Heart right ventricle (tissue), 16 donors: ENCODE measurements at regions not wholly inside any gene's neighbourhood (a gene's known extent, or its start where the extent isn't known, plus 50 kb on each side); places are given as distances from the start of the nearest gene placed in this dataset.
A peak's percentile ranks its signal among the peaks of the same experiment; 100 is the strongest.

Source experiments
- ATAC-seq, 8 donors: fragments of 200-7000 bp; cut with Tn5 transposase; one replicate each; pipeline ENCODE4 v1.9.1; 2020; ENCODE audit warnings: mild to moderate bottlenecking in 8 of 8, moderate library complexity in 8 of 8, moderate number of reproducible peaks in 1 of 8
- DNase-seq, 2 donors: peaks; one replicate each; pipeline ENCODE4 v3.0.0-alpha.2; 2020
- H3K27ac ChIP-seq, 10 donors: fragments of 200-600 bp; sonication (generic) in 2 of 10; one replicate each; pipeline versions ENCODE4 v1.5.0 to v1.8.0; 2020 to 2022; ENCODE audit warnings: mild to moderate bottlenecking in 3 of 10
- H3K27me3 ChIP-seq, 7 donors: fragments of 200-600 bp; one replicate each; pipeline ENCODE4 v1.8.0; 2021 to 2022; ENCODE audit warnings: mild to moderate bottlenecking in 2 of 7
- H3K36me3 ChIP-seq, 9 donors: fragments of 200-600 bp; sonication (generic) in 1 of 9; one replicate each; pipeline versions ENCODE4 v1.5.0 to v1.8.0; 2020 to 2022; ENCODE audit warnings: mild to moderate bottlenecking in 2 of 9
- H3K4me1 ChIP-seq, 9 donors: fragments of 200-600 bp; sonication (generic) in 1 of 9; one replicate each; pipeline versions ENCODE4 v1.5.0 to v1.8.0; 2020 to 2022; ENCODE audit warnings: mild to moderate bottlenecking in 4 of 9
- H3K4me3 ChIP-seq, 10 donors: fragments of 200-600 bp; sonication (generic) in 2 of 10; one replicate each; pipeline versions ENCODE4 v1.5.0 to v1.8.0; 2020 to 2022; ENCODE audit warnings: mild to moderate bottlenecking in 7 of 10, moderate library complexity in 2 of 10
- H3K9me3 ChIP-seq, 11 donors: fragments of 200-600 bp in 10 of 11; sonication (generic) in 2 of 11; one replicate each; pipeline versions ENCODE4 v1.5.0 to v1.8.0; 2013 to 2022; ENCODE audit warnings: mild to moderate bottlenecking in 2 of 11, control low read depth in 1 of 11, moderate library complexity in 1 of 11
- CTCF ChIP-seq, 9 donors: fragments of 200-600 bp; sonication (generic) in 2 of 9; IDR thresholded peaks; one replicate each; pipeline versions ENCODE4 v1.5.0 to v1.8.0; 2021 to 2022; ENCODE audit warnings: antibody characterized with exemption in 9 of 9, mild to moderate bottlenecking in 5 of 9, moderate library complexity in 1 of 9
- WGBS, 2 donors: extraction: QIAGEN DNeasy Blood & Tissue Kit; methylation state at CpG; one replicate each; pipeline ENCODE4 v1.1.7; 2013; ENCODE audit warnings: inconsistent platforms in 1 of 2; 5-methylcytosine and 5-hydroxymethylcytosine counted together
- intact Hi-C, 10 donors: fragments of 100-400 bp; cut with DNase I; formaldehyde crosslinking; loops; one replicate each; pipeline versions ENCODE4 v1.11.1 to v1.14.2; 2022
- donor health status: Arrhythmogenic right ventricular cardiomyopathy.
- donor health status: ischemic (EF 13 %, LVEDD 7.1; RV severe dilation, severe dysfunction).
- donor health status: healthy with polysubstance abuse.
- donor health status: DM: no; HTN: yes; CAD: no.
- donor health status: DM: no; HTN: no; CAD: no.
- donor health status: ischemic (EF 25% LVEDD 6.9; RV normal size, moderate dysfunction).
- donor health status: ischemic (EF 25% LVEDD 5.7; RV mildly dilated, moderate dysfunction).
- donor health status: healthy.
- donor health status: DM: yes; HTN: yes; CAD: no.
- donor health status: Ischemic cardiomyopathy.
- donor health status: ischemic (EF 35%, LVEDD 5.7; RV mildly dilated, moderate dysfunction).
- donor health status: nonischemic (EF 11% LVEDD 7.7; RV severe dilation, severe dysfunction).
- donor health status: DM: yes; HTN: yes; CAD: no.
- donor health status: PGD.
- donor health status: ischemic (EF 29% LVEDD 5.4; RV normal size, mild dysfunction).
- donor health status: nonischemic (EF 23%, LVEDD 6.1; RV moderate dilation, normal function).

GRCh38 chr18:56381196-56381595, 257.2 kb downstream of the TXNL1 start:
- Histone ChIP-seq H3K36me3 (no peaks in the 10 kb centered on the region), H3K27ac (no peak overlapping the region), H3K4me1 (peaks cover 0 to 10% (median 4%) of the 10 kb centered on the region in 9 donors), H3K9me3 (no peaks in the 10 kb centered on the region), H3K27me3 (no peaks in the 10 kb centered on the region), H3K4me3 (no peak overlapping the region)
- ATAC-seq (peak in 1 of 8 donors; percentile 83), DNase-seq (no peak)
- 63 to 64% methylated on average over 3 of the region's 3 CpGs for WGBS, 2 donors
- intact Hi-C loops = loop anchor here in 3 of 10 donors (10.0 kb wide), 3 partner anchors 54 to 1146 kb away; no protein-coding TSS in a partner anchor
- TF ChIP-seq CTCF (IDR thresholded peaks at IDR 0.05) = no peak

DNA sequence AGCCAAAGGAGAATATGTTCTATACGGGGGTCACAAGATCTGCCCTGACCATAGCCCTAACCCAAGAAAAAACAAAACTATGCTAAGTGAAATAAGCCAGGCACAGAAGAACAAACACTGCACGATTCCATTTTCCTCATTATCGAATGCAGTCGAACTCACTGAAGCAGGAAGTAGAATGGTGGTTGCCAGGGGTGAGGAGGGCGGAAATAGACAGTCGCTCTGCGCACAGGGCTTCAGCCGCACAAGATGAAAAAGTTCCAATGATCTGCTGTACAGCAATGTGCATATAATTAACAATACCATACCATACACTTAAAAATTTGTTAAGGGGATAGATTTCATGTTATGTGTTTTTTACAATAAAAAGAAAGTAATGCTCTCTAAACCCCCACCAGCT, 257.7 kb downstream of the TXNL1 start:
- intact Hi-C loops = loop anchor here in 3 of 10 donors (10.0 kb wide), 3 partner anchors 54 to 1146 kb away; no protein-coding TSS in a partner anchor
- no peak overlapping the region for H3K27ac ChIP-seq
- no peaks in the 10 kb centered on the region for H3K36me3 ChIP-seq
- WGBS, 2 donors = 87 to 92% methylated on average over 8 of the region's 8 CpGs
- peaks cover 0 to 10% (median 4%) of the 10 kb centered on the region in 9 donors for H3K4me1 ChIP-seq
- H3K9me3 ChIP-seq = no peaks in the 10 kb centered on the region
- no peak overlapping the region for H3K4me3 ChIP-seq
- no peak for TF ChIP-seq CTCF (IDR thresholded peaks at IDR 0.05)
- ATAC-seq (no peak), DNase-seq (no peak)
- H3K27me3 ChIP-seq = no peaks in the 10 kb centered on the region

DNA sequence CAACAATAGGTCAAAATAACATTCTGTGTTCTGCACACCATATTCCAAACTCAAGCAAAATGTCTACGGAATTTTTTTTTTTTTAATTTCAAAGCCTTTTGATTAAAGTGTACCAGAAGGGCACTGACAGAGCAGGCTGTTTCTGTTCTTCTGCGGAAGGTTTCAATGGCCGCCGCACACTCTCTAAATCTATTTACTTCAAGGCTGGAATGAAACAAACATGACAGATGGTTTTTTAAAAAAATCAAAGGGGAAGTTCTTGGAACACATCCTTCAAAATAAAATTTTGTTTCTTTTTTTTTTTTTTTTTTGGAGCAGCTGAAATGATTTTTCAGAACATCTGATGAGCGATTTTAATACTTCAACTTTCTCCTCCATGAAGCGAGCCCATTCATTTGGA, 259.1 kb downstream of the TXNL1 start:
- Histone ChIP-seq H3K27ac (peak overlapping the region in 4 of 10 donors; percentile 13 to 55 (median 28)), H3K27me3 (no peaks in the 10 kb centered on the region), H3K36me3 (no peaks in the 10 kb centered on the region), H3K9me3 (no peaks in the 10 kb centered on the region), H3K4me3 (peak overlapping the region in 2 of 10 donors; percentile 8 to 20), H3K4me1 (peaks cover 0 to 10% (median 4%) of the 10 kb centered on the region in 9 donors)
- intact Hi-C loops = loop anchor here in 1 of 10 donors (5.0 kb wide), 1 partner anchor 198 kb away; no protein-coding TSS in a partner anchor
- no peak for TF ChIP-seq CTCF (IDR thresholded peaks at IDR 0.05)
- DNase-seq = no peak
- ATAC-seq = no peak
- 88 to 94% methylated on average over 6 of the region's 6 CpGs for WGBS, 2 donors

DNA sequence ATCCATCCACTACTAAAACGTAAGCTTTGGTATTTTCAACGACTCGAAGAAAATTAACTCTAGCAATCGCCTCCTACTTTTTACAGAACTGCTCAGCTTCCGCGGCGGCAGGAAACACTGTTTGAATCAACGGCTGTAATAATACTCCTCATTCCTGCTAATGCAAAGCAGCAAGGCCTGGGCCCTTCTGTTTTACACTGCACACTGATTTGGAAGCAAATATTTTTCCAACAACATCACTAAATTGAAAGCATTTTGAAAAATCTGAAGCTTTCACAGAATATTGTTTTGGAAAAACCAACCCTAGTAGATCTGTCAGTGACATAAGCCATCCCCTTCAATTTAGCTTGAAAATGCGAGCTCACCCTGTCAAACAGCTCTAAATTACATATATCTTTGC, 261.2 kb downstream of the TXNL1 start:
- no peaks in the 10 kb centered on the region for H3K9me3 ChIP-seq
- no peak for DNase-seq
- WGBS, 2 donors = 70 to 74% methylated on average over 9 of the region's 9 CpGs
- no peak for TF ChIP-seq CTCF (IDR thresholded peaks at IDR 0.05)
- H3K4me1 ChIP-seq = peaks cover 0 to 5% (median 2%) of the 10 kb centered on the region in 9 donors
- H3K27me3 ChIP-seq = no peaks in the 10 kb centered on the region
- H3K4me3 ChIP-seq = peak overlapping the region in 1 of 10 donors; percentile 15
- intact Hi-C loops = loop anchor here in 1 of 10 donors (5.0 kb wide), 1 partner anchor 200 kb away; no protein-coding TSS in a partner anchor
- no peaks in the 10 kb centered on the region for H3K36me3 ChIP-seq
- peak in 1 of 8 donors; percentile 46 for ATAC-seq
- peak overlapping the region in 5 of 10 donors; percentile 21 to 59 (median 34) for H3K27ac ChIP-seq
